GM12878 (cell line): ENCODE measurements at regions not wholly inside any gene's neighbourhood (a gene's known extent, or its start where the extent isn't known, plus 50 kb on each side); places are given as distances from the start of the nearest gene placed in this dataset.
A peak's percentile ranks its signal among the peaks of the same experiment; 100 is the strongest.

Source experiments
- ATAC-seq: fragments of 200-7000 bp; cut with Tn5 transposase; 3 replicates; pipeline ENCODE4 v1.9.1; 2020; ENCODE audit warnings: mild to moderate bottlenecking, moderate library complexity
- BruUV-seq: library from RNA; stranded (reverse); fragments of 400-500 nt; replicated peaks from 2 replicates; lab custom pipeline; 2021; lab: Mats Ljungman, UMichigan
- CTCF ChIA-PET: fragments of 300-600 bp; sonication (Branson Sonifier 250); formaldehyde crosslinking; extraction: SDS; loops from one replicate; lab custom pipeline; 2021; ENCODE audit warnings: inconsistent platforms; lab: Yijun Ruan, JAX
- POLR2A ChIA-PET: fragments of 350-600 bp; formaldehyde crosslinking; extraction: SDS; loops from one replicate; lab custom pipeline; 2021; ENCODE audit warnings: inconsistent platforms; lab: Charles Lee
- RAD21 ChIA-PET: fragments of 300-600 bp; sonication (Branson Sonifier 250); formaldehyde crosslinking; loops from one replicate; lab custom pipeline; 2023; ENCODE audit warnings: antibody characterized with exemption; ENCODE audit not compliant: unreplicated experiment; lab: Charles Lee
- SMC1A ChIA-PET: fragments of 300-600 bp; sonication (Branson Sonifier 250); formaldehyde crosslinking; loops from one replicate; lab custom pipeline; 2023; ENCODE audit not compliant: unreplicated experiment, uncharacterized antibody; lab: Charles Lee
- DNase-seq: peaks from one replicate; pipeline ENCODE4 v3.0.0-alpha.2; 2011; ENCODE audit warnings: low read depth, low spot score
- FAIRE-seq: peaks from 3 replicates; lab custom pipeline; 2011; peaks lifted over from hg19 to GRCh38; lab: Jason Lieb, UNC
- H2AFZ ChIP-seq: 2 replicates; pipeline ENCODE4 v1.6.0; 2011; ENCODE audit warnings: low read depth, low read length, control low read depth; ENCODE audit not compliant: control insufficient read depth
- H3K27ac ChIP-seq: 2 replicates; pipeline ENCODE4 v1.5.1; 2011; ENCODE audit warnings: control low read depth; ENCODE audit not compliant: control insufficient read depth, insufficient read depth
- H3K27me3 ChIP-seq, 2 experiments: replicated peaks in 1 of 2; 2 replicates each; pipeline versions ENCODE4 v1.6.0 to v1.6.1; 2011; ENCODE audit warnings: low read length in 1 of 2; ENCODE audit not compliant: control insufficient read depth in 2 of 2, insufficient read depth in 2 of 2
- H3K36me3 ChIP-seq, 2 experiments: 2 replicates each; pipeline ENCODE4 v1.5.1; 2011; ENCODE audit warnings: low read length in 1 of 2; ENCODE audit not compliant: control insufficient read depth in 2 of 2, insufficient read depth in 2 of 2
- H3K4me1 ChIP-seq: 2 replicates; pipeline ENCODE4 v1.6.1; 2011; ENCODE audit warnings: mild to moderate bottlenecking, low read length, moderate library complexity, mixed read lengths; ENCODE audit not compliant: control insufficient read depth, insufficient read depth
- H3K4me2 ChIP-seq: 2 replicates; pipeline ENCODE4 v1.6.0; 2011; ENCODE audit warnings: control low read depth; ENCODE audit not compliant: control insufficient read depth, insufficient read depth
- H3K4me3 ChIP-seq: fragments of 200-600 bp; sonication (generic); 2 replicates; pipeline ENCODE4 v1.5.1; 2016
- H3K79me2 ChIP-seq: 2 replicates; pipeline ENCODE4 v1.6.0; 2011; ENCODE audit warnings: low read length; ENCODE audit not compliant: control insufficient read depth, insufficient read depth
- H3K9ac ChIP-seq: 2 replicates; pipeline ENCODE4 v1.8.0; 2011; ENCODE audit warnings: low read length, control low read depth, mixed read lengths; ENCODE audit not compliant: control insufficient read depth, insufficient read depth
- H3K9me3 ChIP-seq: replicated peaks from 3 replicates; pipeline ENCODE4 v1.5.1; 2011; ENCODE audit warnings: mild to moderate bottlenecking, low read length; ENCODE audit not compliant: control insufficient read depth, insufficient read depth
- H4K20me1 ChIP-seq: 2 replicates; pipeline ENCODE4 v1.6.0; 2011; ENCODE audit not compliant: control insufficient read depth, insufficient read depth
- BCL3 ChIP-seq: IDR thresholded peaks from 2 replicates; pipeline ENCODE4 v1.6.1; 2011; ENCODE audit warnings: borderline replicate concordance, low read depth, mild to moderate bottlenecking, moderate library complexity, low read length; ENCODE audit not compliant: insufficient read depth, poor library complexity, severe bottlenecking
- CTCF ChIP-seq, 3 experiments: IDR thresholded peaks in 2 of 3; conservative IDR thresholded peaks in 1 of 3; 2 replicates each; pipeline ENCODE4 v1.5.1; 2011; ENCODE audit warnings: low read depth in 3 of 3, low read length in 3 of 3, mild to moderate bottlenecking in 3 of 3, control low read depth in 2 of 3, moderate library complexity in 2 of 3, inconsistent platforms in 1 of 3, mixed read lengths in 1 of 3; ENCODE audit not compliant: control insufficient read depth in 2 of 3, insufficient read depth in 1 of 3; ENCODE audit errors: extremely low read depth in 1 of 3
- HDAC2 ChIP-seq: fragments of 200-600 bp; sonication (generic); IDR thresholded peaks from 2 replicates; pipeline ENCODE4 v1.6.1; 2017
- POLR2A ChIP-seq: IDR thresholded peaks from 2 replicates; pipeline ENCODE4 v1.6.1; 2011; ENCODE audit warnings: low read depth, mild to moderate bottlenecking, low read length
- RAD21 ChIP-seq: IDR thresholded peaks from 2 replicates; pipeline ENCODE4 v1.6.1; 2011; ENCODE audit warnings: mild to moderate bottlenecking, low read depth, low read length, moderate library complexity; ENCODE audit not compliant: insufficient read depth
- STAT3 ChIP-seq: IDR thresholded peaks from 2 replicates; pipeline ENCODE4 v1.6.1; 2011; ENCODE audit warnings: low read depth, low read length, improper control_type of control experiment
- USF1 ChIP-seq: IDR thresholded peaks from 2 replicates; pipeline ENCODE4 v1.6.1; 2011; ENCODE audit warnings: borderline replicate concordance, low read depth, mild to moderate bottlenecking, moderate library complexity, mixed read lengths, low read length; ENCODE audit not compliant: insufficient read depth; ENCODE audit errors: extremely low read length
- WGBS: methylation state at CpG from one replicate; pipeline ENCODE4 v1.1.6; 2016; ENCODE audit warnings: low lambda C conversion rate; ENCODE audit not compliant: insufficient replicate concordance, insufficient coverage; ENCODE audit errors: missing lambda C conversion rate; 5-methylcytosine and 5-hydroxymethylcytosine counted together
- in situ Hi-C: fragments of 300-500 bp; cut with MboI; formaldehyde crosslinking; loops from 9 replicates; pipeline ENCODE4 v1.14.3; 2018; ENCODE audit warnings: mixed read lengths
- intact Hi-C: fragments of 100-400 bp; cut with micrococcal nuclease; formaldehyde crosslinking; loops from one replicate; pipeline ENCODE4 v1.14.2; 2022; ENCODE audit not compliant: unreplicated experiment
- TF ChIP-seq, protein P1 (sequence below): fragments of 450-650 bp; IDR thresholded peaks from 2 replicates; pipeline ENCODE4 v1.6.1; 2017; ENCODE audit warnings: mild to moderate bottlenecking, low read depth, inconsistent platforms; ENCODE audit not compliant: poor library complexity, severe bottlenecking

DNA sequence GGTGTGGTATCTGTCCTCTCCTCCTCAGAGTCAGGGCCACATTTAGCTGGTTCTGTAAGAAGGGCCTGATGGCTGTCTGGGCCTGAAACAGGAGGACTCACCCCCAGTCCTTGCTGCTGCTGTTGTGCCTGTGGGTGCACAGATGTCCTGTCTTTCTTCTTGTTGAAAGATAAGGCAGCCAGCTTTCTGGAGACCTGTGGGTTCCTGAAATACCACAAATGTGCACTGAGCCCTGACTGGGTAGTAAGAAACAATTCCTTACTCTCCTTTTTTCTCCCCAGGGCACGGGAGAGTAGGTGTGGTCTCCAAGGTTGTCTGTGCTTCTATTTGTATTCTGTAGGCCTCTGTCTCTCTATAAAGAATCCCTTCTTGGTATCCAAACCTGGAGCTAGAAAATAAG is 96.2 kb upstream of the DLX2 start (continued):
- TF ChIP-seq, protein P1, sequence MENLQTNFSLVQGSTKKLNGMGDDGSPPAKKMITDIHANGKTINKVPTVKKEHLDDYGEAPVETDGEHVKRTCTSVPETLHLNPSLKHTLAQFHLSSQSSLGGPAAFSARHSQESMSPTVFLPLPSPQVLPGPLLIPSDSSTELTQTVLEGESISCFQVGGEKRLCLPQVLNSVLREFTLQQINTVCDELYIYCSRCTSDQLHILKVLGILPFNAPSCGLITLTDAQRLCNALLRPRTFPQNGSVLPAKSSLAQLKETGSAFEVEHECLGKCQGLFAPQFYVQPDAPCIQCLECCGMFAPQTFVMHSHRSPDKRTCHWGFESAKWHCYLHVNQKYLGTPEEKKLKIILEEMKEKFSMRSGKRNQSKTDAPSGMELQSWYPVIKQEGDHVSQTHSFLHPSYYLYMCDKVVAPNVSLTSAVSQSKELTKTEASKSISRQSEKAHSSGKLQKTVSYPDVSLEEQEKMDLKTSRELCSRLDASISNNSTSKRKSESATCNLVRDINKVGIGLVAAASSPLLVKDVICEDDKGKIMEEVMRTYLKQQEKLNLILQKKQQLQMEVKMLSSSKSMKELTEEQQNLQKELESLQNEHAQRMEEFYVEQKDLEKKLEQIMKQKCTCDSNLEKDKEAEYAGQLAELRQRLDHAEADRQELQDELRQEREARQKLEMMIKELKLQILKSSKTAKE: no peak
- TF ChIP-seq RAD21 (no peak), USF1 (no peak), STAT3 (no peak), HDAC2 (no peak)

DNA sequence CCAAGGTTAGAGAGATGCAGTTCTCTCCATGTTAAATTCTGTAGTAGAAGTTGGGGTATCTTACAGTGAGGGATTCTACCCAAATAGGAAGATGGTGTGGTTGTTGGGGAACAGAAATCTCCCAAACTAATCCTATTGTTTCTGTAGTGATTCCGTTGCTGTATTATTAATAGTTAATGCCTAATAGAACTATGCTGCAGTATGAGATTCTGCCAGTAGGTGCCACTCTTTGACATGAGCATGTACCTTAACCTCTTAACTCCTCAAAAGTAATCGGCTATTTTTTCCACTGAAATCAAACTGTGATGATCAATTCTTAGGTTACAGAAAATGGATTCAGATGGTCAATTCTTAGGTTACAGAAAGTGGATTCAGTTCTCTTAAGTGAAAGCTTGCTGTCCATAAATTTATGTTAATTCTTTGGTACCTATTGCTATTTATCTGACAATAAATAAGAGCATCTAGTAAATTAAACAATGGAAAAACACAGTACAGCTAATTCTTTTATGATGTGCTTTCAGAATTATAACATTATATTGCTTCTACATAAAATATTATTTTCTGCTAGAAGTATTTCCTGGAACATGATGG is 97.9 kb upstream of the DLX2 start:
- in situ Hi-C loops: no loop called here
- Histone ChIP-seq H3K27me3 (no peaks in the 10 kb centered on the region), H3K4me1 (no peaks in the 10 kb centered on the region), H3K9ac (no peak overlapping the region)
- CTCF ChIA-PET: interaction anchor here (1.2 kb wide), 1 partner anchor 261 kb away, joined by 3 read pairs; no protein-coding TSS in a partner anchor
- 20% methylated on average over 2 of the region's 2 CpGs for WGBS
- ATAC-seq (no peak), FAIRE-seq (no peak), DNase-seq (no peak)
- POLR2A ChIA-PET: no interaction called here
- TF ChIP-seq CTCF (IDR thresholded peaks at IDR 0.05 in 2 of 3, conservative IDR thresholded peaks at IDR 0.05 in 1 of 3; ENCODE audit: control insufficient read depth in 2 of 3, extremely low read depth in 1 of 3, insufficient read depth in 1 of 3, low read depth in 3 of 3, low read length in 3 of 3) (peak in 2 of 3 experiments; percentile 17 to 29; a peak in 2 of 6 replicates), POLR2A (no peak), BCL3 (no peak)
- TF ChIP-seq, all 136 proteins: peak for 1
- BruUV-seq: no TSS peak
- Histone ChIP-seq H3K36me3 (no peaks in the 10 kb centered on the region), H4K20me1 (no peaks in the 10 kb centered on the region), H3K9me3 (no peaks in the 10 kb centered on the region), H2AFZ (no peak overlapping the region), H3K4me3 (no peak overlapping the region), H3K27ac (no peak overlapping the region), H3K4me2 (no peak overlapping the region), H3K79me2 (no peaks in the 10 kb centered on the region)
- RAD21 ChIA-PET: no interaction called here
- SMC1A ChIA-PET: no interaction called here
- intact Hi-C loops: loop anchor here (1.0 kb wide), 1 partner anchor 262 kb away; no protein-coding TSS in a partner anchor
